Activated CD4-positive, alpha-beta memory T cell treated with anti-CD3 and anti-CD28 coated beads for 36 hours (primary cell): ENCODE measurements at regions not wholly inside any gene's neighbourhood (a gene's known extent, or its start where the extent isn't known, plus 50 kb on each side); places are given as distances from the start of the nearest gene placed in this dataset.
"Not testable (repeated sequence)": the region's sequence is repeated elsewhere in the genome, so short reads cannot be mapped to it uniquely, and the experiment has no call there.

Source experiments
- CTCF ChIA-PET: fragments of 350-600 bp; sonication (Branson Sonifier 250); formaldehyde crosslinking; loops from one replicate; lab custom pipeline; 2021; ENCODE audit warnings: antibody characterized with exemption, inconsistent platforms; lab: Charles Lee
- POLR2A ChIA-PET: fragments of 350-600 bp; sonication (Branson Sonifier 250); formaldehyde crosslinking; loops from one replicate; lab custom pipeline; 2021; ENCODE audit warnings: antibody characterized with exemption; lab: Charles Lee
- DNase-seq: peaks from one replicate; pipeline ENCODE4 v3.0.0-alpha.2; 2020
- H3K27ac Mint-ChIP-seq: one replicate; pipeline ENCODE4 v1.8.0; 2021; ENCODE audit warnings: mixed read lengths
- H3K27me3 Mint-ChIP-seq: one replicate; pipeline ENCODE4 v1.8.0; 2021; ENCODE audit warnings: mixed read lengths
- H3K36me3 Mint-ChIP-seq: one replicate; pipeline ENCODE4 v1.8.0; 2021; ENCODE audit warnings: mixed read lengths
- H3K4me1 Mint-ChIP-seq: one replicate; pipeline ENCODE4 v1.8.0; 2021; ENCODE audit warnings: low read depth, mixed read lengths
- H3K4me3 Mint-ChIP-seq: one replicate; pipeline ENCODE4 v1.8.0; 2021; ENCODE audit warnings: mild to moderate bottlenecking, mixed read lengths
- H3K9me3 Mint-ChIP-seq: one replicate; pipeline ENCODE4 v1.8.0; 2021; ENCODE audit warnings: mixed read lengths
- intact Hi-C: fragments of 100-400 bp; cut with micrococcal nuclease; formaldehyde crosslinking; loops from one replicate; pipeline ENCODE4 v1.15.1; 2023

DNA sequence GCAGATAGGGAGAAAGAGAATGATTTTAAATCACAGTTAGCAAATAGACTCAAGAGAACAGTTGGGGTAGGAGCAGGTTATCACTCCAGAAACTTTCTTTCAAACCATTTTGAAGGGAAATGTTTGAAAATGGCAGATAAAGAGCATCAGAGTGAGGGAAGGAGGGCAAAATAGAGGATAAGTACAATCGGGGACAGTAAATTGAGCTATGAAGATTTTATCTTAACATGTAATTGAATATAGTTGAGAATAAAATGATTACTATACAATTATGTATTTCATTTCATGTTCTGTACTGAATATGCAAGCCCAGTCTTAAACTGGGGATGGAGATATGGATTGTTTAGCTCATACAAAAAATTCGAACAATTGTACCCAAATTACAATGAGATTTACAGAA lies 54.0 kb downstream of the MAP10 start:
- Mint-ChIP-seq H3K4me1 (peaks cover 1% of the 10 kb centered on the region), H3K4me3 (no peak overlapping the region)
- CTCF ChIA-PET, result interaction anchor here (0.9 to 1.2 kb wide), 2 partner anchors 14 to 18 kb away, joined by 3 to 4 read pairs; no protein-coding TSS in a partner anchor

DNA sequence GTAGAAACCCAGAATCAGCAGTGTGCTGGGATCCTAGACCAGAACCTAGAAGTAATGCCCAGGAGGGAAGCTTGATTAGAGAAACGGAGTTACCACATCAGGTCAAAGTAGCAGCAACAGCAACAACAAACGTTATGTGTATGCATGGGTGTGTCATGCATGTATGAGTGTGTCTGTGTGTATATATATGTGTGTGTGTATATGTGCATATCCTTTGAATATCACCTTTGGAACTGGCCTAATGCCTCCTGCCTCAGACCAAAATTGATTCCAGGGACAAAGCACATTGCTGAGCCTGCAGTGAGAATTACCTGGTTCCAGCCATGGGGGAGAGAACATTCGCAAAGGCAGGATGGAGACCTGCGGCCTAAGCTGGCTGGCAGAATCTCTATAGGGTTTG lies 55.9 kb downstream of the MAP10 start:
- intact Hi-C loops, result no loop called here
- Mint-ChIP-seq H3K4me3 (no peak overlapping the region), H3K9me3 (no peaks in the 10 kb centered on the region), H3K36me3 (no peaks in the 10 kb centered on the region), H3K4me1 (no peaks in the 10 kb centered on the region), H3K27me3 (no peaks in the 10 kb centered on the region), H3K27ac (no peak overlapping the region)
- ChIA-PET POLR2A (no interaction called here), CTCF (no interaction called here)
- DNase-seq, result no peak

More for the DNA sequence above, 54.0 kb downstream of the MAP10 start:
- peaks cover 5% of the 10 kb centered on the region for H3K27me3 Mint-ChIP-seq
- no peaks in the 10 kb centered on the region for H3K36me3 Mint-ChIP-seq
- POLR2A ChIA-PET, result interaction anchor here (0.7 kb wide), 1 partner anchor 20 kb away, joined by 3 read pairs; no protein-coding TSS in a partner anchor
- intact Hi-C loops, result no loop called here
- no peak overlapping the region for H3K27ac Mint-ChIP-seq
- H3K9me3 Mint-ChIP-seq, result no peaks in the 10 kb centered on the region
- no peak for DNase-seq

DNA sequence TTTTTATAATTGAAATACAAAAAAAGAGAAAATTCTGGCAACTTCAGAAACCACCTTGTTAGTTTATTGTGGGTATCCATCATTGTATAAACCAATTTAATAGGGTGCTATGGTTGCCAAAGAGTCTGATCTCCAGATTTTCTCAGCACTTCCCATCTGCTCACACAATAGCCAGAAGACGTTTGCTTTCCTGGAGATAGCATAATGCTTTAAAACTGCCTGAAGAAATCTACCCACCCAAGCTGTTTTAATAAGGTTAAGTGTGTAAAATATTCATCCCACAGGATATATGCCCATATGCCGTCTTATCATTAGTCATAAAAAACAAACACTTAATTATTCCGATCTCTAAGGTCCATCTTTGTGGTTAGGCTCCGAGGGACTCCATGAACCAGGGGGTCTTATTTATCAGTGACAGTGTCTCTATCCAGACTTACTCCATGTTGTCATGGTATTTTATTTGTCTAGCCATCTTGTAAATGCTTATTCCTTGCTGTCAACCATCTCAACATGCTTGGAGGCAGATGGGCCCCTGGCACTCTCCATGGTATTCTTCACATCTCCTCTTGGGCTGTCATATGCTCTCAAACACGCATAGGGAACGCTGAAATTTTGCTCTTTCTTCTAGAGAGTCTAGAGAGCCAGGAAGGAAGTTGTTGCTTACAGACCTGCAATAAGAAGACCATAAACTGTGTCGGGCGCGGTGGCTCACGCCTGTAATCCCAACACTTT lies 58.5 kb downstream of the MAP10 start:
- Mint-ChIP-seq H3K27ac (no peak overlapping the region), H3K27me3 (no peaks in the 10 kb centered on the region), H3K4me3 (no peak overlapping the region), H3K9me3 (no peaks in the 10 kb centered on the region), H3K36me3 (no peaks in the 10 kb centered on the region), H3K4me1 (no peaks in the 10 kb centered on the region)
- no peak for DNase-seq
- intact Hi-C loops, result no loop called here
- POLR2A ChIA-PET, result no interaction called here
- CTCF ChIA-PET, result no interaction called here

DNA sequence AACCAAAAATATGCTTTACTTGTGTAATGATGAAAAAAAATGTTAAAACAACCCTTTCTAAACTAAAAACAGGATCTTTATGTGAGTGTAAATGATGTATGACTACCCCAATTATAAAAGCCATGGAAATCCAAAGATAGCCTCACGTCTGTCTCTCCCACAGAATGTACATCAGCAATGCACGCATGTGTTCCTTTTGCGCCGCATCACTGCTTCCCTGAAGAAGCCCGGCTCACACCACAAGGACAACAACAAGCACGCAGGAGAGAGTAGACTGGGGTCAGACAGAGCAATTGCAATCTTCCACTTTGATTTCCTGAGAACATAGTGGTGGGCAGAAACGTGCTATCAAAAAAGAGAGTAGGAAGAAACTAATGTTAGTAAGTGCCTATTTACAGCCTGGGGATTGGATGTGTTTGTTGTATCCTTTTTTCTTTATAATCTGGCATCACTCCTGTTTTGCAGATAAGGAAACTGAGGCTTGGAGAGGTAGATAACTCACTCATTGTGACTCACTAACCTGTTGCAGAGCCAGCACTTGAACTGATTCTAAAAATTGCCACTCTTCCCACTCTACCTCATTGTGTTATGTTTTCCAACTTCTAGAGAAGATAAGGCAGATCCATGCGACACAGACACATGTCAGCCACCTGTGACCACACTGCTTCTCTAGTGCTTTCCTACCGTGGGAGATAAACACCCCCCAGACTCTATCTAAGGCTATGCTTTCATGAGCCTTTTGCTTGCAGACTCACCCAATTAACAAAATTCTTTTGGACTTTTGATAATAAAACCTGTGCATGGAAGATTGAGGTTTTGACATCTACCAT lies 60.1 kb downstream of the MAP10 start:
- H3K9me3 Mint-ChIP-seq, result no peaks in the 10 kb centered on the region
- H3K36me3 Mint-ChIP-seq, result no peaks in the 10 kb centered on the region
- ChIA-PET CTCF (no interaction called here), POLR2A (no interaction called here)
- DNase-seq, result no peak
- no peaks in the 10 kb centered on the region for H3K27me3 Mint-ChIP-seq
- H3K4me1 Mint-ChIP-seq, result no peaks in the 10 kb centered on the region
- H3K4me3 Mint-ChIP-seq, result no peak overlapping the region
- intact Hi-C loops, result no loop called here
- H3K27ac Mint-ChIP-seq, result no peak overlapping the region

DNA sequence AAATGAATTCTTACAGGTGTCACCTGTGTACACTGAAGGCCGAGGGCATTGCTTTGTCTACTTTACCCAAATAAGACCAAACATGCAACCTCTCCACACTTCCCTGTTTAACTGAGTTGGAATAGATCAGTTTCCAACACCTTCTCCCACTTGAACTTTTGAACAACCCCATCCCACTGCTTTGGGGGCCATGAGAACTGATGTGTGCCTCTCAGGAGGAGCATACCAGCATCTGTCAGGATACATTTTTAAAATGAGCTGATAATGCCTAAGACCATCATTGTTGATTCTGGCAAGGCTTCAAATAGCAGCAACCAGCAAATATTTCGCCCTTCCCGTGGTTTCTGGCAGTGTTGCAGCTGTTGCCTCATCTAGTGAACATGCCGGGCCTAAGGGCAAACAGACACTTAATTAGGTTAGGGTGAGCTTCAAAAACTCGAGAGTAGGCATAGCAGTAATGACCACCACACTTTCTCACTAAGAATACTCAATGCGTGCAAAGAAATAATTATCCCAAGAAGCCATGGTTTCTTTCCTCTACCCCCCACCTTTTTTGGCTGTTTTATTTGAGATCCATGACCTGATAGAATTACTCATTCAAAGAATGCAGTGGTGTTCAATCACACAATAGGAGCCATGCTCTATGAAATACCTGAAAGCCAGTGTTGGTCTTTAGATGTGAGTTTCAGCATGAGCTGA lies 63.7 kb downstream of the MAP10 start:
- Mint-ChIP-seq H3K27ac (no peak overlapping the region), H3K4me1 (no peaks in the 10 kb centered on the region), H3K27me3 (peaks cover 7% of the 10 kb centered on the region), H3K4me3 (no peak overlapping the region), H3K36me3 (no peaks in the 10 kb centered on the region), H3K9me3 (no peaks in the 10 kb centered on the region)
- CTCF ChIA-PET, result no interaction called here
- no peak for DNase-seq
- intact Hi-C loops, result no loop called here
- POLR2A ChIA-PET, result interaction anchor here (0.5 kb wide), 1 partner anchor 28 kb away, joined by 3 read pairs; no protein-coding TSS in a partner anchor

DNA sequence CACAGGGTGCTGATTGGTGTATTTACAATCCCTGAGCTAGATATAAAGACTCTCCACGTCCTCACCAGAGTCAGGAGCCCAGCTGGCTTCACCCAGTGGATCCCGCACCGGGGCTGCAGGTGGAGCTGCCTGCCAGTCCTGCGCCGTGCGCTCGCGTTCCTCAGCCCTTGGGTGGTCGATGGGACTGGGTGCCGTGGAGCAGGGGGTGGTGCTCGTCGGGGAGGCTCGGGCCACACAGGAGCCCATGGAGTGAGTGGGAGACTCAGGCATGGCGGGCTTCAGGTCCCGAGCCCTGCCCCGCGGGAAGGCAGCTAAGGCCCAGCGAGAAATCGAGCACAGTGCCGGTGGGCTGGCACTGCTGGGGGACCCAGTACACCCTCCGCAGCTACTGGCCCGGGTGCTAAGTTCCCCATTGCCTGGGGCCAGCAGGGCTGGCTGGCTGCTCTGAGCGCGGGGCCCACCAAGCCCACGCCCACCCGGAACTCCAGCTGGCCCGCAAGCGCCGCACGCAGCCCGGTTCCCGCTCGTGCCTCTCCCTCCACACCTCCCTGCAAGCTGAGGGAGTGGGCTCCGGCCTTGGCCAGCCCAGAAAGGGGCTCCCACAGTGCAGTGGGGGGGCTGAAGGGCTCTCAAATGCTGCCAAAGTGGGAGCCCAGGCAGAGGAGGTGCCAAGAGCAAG lies 66.2 kb downstream of the MAP10 start:
- CTCF ChIA-PET, result not testable (repeated sequence)

DNA sequence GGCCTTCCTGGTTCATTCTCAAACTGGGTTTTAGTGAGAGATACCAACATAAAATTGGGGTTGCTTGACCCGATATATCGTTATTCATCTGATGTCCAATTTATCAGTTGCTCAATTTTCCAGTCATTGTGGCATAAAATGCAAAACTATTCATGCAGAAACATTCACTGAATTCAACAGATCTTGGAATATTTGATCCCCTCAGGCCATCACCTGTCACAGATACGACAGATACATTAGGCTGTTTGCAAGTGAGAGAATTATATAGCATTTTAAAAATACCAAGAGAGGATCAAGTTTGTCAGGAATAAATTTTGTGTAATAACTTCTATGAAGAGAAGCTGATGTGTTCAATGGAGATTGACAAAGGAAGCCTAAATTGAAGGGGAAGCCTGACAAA lies 67.1 kb downstream of the MAP10 start:
- H3K4me1 Mint-ChIP-seq, result peaks cover 10% of the 10 kb centered on the region
- no peaks in the 10 kb centered on the region for H3K9me3 Mint-ChIP-seq
- intact Hi-C loops, result no loop called here
- no peaks in the 10 kb centered on the region for H3K36me3 Mint-ChIP-seq
- no peak for DNase-seq
- CTCF ChIA-PET, result no interaction called here
- no peak overlapping the region for H3K27ac Mint-ChIP-seq
- no peak overlapping the region for H3K4me3 Mint-ChIP-seq
- H3K27me3 Mint-ChIP-seq, result peaks cover 8% of the 10 kb centered on the region
- POLR2A ChIA-PET, result no interaction called here

More for the DNA sequence above, 66.2 kb downstream of the MAP10 start:
- H3K36me3 Mint-ChIP-seq, DNase-seq, H3K27me3 Mint-ChIP-seq, H3K4me3 Mint-ChIP-seq, H3K9me3 Mint-ChIP-seq, intact Hi-C loops, H3K4me1 Mint-ChIP-seq, POLR2A ChIA-PET, H3K27ac Mint-ChIP-seq: not testable (repeated sequence)

DNA sequence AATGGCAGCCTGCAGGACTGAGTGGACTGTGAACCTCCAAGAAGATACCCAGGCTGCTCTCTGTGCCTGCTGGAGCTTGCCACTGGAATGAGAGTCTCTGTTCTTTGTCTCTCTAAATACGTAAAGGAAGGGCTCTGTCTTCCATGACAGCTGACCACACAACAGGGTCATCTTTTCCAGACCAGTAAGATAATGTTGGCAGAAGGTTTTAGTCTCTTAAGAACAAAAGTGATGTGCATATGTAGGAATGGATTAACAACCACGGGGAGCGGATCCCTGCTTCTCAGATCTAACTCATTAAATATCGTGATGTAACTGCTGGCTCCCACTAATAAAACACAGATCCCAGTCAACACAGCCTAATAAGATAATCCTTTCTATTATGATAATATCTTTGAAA lies 67.5 kb downstream of the MAP10 start:
- Mint-ChIP-seq H3K4me3 (no peak overlapping the region), H3K9me3 (no peaks in the 10 kb centered on the region), H3K27me3 (peaks cover 8% of the 10 kb centered on the region), H3K36me3 (no peaks in the 10 kb centered on the region), H3K27ac (no peak overlapping the region), H3K4me1 (peaks cover 14% of the 10 kb centered on the region)
- ChIA-PET CTCF (no interaction called here), POLR2A (no interaction called here)
- intact Hi-C loops, result no loop called here
- no peak for DNase-seq

DNA sequence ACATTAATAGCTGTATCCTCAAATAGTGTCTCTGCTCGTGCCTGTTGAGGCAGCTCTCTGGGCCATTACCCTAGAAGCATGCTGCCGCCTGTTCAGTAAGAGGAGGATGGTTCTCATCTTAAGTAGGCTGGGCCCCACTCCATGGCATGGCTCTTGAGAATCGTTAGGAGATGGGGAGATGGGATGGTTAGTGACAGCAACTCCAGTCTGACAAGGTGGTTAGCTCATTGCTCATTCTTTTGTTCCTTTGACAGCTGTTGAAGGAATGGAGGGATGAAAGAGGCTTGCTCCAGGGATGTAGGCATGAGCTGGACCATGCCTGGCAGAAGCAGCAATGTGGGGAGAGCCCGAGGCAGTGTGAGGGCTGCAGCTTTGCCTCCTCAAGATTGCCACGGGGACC lies 68.2 kb downstream of the MAP10 start:
- Mint-ChIP-seq H3K36me3 (no peaks in the 10 kb centered on the region), H3K27ac (no peak overlapping the region), H3K4me1 (peaks cover 14% of the 10 kb centered on the region), H3K9me3 (no peaks in the 10 kb centered on the region), H3K4me3 (no peak overlapping the region), H3K27me3 (peaks cover 8% of the 10 kb centered on the region)
- no peak for DNase-seq
- ChIA-PET POLR2A (no interaction called here), CTCF (interaction anchor here (0.9 kb wide), 1 partner anchor 14 kb away, joined by 3 read pairs; no protein-coding TSS in a partner anchor)
- intact Hi-C loops, result no loop called here

DNA sequence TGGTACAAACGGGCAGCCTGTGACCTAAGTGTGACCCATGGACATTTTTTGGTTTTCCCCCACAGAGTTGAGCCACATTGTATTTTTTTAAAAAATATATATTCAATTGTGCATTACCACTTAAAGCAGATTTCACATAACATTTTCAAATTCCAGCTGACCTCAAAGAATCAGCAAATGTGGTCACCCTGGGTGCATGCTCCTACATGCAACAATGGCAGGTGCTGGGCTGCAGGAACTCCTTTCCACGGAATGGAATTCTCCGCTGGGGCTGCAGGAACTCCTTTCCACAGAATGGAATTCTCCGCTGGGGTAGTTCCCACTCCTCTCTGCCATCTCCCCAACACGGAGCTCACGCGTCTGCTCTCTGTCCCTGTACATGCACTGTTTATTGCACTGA lies 68.7 kb downstream of the MAP10 start:
- ChIA-PET POLR2A (no interaction called here), CTCF (interaction anchor here (0.9 kb wide), 1 partner anchor 15 kb away, joined by 3 read pairs; no protein-coding TSS in a partner anchor)
- DNase-seq, result no peak
- Mint-ChIP-seq H3K9me3 (no peaks in the 10 kb centered on the region), H3K4me1 (peaks cover 14% of the 10 kb centered on the region), H3K4me3 (no peak overlapping the region), H3K27me3 (peaks cover 8% of the 10 kb centered on the region), H3K27ac (no peak overlapping the region), H3K36me3 (no peaks in the 10 kb centered on the region)
- intact Hi-C loops, result no loop called here

DNA sequence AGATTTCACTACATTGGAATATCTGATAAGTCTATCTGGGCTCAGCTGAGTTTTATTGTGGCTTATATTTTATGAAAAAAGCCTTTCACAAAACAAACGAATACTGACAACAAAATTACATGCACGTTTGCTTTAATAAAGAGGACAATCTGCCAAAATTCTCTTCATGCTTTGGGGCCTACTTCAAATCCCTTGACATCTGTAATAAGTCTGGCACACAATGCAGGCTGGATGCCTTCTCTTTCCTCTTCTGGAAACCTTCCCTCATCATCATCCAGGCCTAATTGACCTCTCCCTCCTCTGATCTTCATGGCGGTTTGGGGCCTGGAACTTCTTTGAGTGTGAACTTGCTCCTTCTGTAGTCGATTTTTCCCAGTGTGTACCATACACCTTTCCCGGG lies 70.3 kb downstream of the MAP10 start:
- H3K27ac Mint-ChIP-seq, result no peak overlapping the region
- no peak overlapping the region for H3K4me3 Mint-ChIP-seq
- intact Hi-C loops, result no loop called here
- H3K36me3 Mint-ChIP-seq, result no peaks in the 10 kb centered on the region
- H3K4me1 Mint-ChIP-seq, result peaks cover 14% of the 10 kb centered on the region
- ChIA-PET POLR2A (no interaction called here), CTCF (no interaction called here)
- DNase-seq, result no peak
- H3K9me3 Mint-ChIP-seq, result no peaks in the 10 kb centered on the region
- peaks cover 8% of the 10 kb centered on the region for H3K27me3 Mint-ChIP-seq
